HCT116 (cell line): ENCODE measurements at regions not wholly inside any gene's neighbourhood (a gene's known extent, or its start where the extent isn't known, plus 50 kb on each side); places are given as distances from the start of the nearest gene placed in this dataset.
"Not testable (repeated sequence)": the region's sequence is repeated elsewhere in the genome, so short reads cannot be mapped to it uniquely, and the experiment has no call there.

Experiments
- ATAC-seq: fragments of 200-7000 bp; cut with Tn5 transposase; 2 replicates; pipeline ENCODE4 v1.9.1; 2020; ENCODE audit warnings: mild to moderate bottlenecking, moderate library complexity
- BruUV-seq: library from RNA; stranded (reverse); fragments of 400-500 nt; replicated peaks from 2 replicates; lab custom pipeline; 2021; lab: Mats Ljungman, UMichigan
- CTCF ChIA-PET: fragments of 300-600 bp; sonication (Branson Sonifier 250); formaldehyde crosslinking; loops from one replicate; lab custom pipeline; 2021; ENCODE audit warnings: antibody characterized with exemption; lab: Charles Lee
- POLR2A ChIA-PET: fragments of 300-600, 350-600 bp; sonication (Branson Sonifier 250); formaldehyde crosslinking; loops from one replicate; lab custom pipeline; 2021; ENCODE audit warnings: antibody characterized with exemption; lab: Charles Lee
- RAD21 ChIA-PET, 2 experiments: fragments of 300-600 bp; sonication (Branson Sonifier 250); formaldehyde crosslinking; loops; one replicate each; lab custom pipeline; 2023; ENCODE audit warnings: low total read pairs in 2 of 2; ENCODE audit not compliant: uncharacterized antibody in 2 of 2, unreplicated experiment in 2 of 2, low non-redundant PET in 1 of 2; lab: Charles Lee
- DNase-seq: peaks from one replicate; pipeline ENCODE4 v3.0.0-alpha.2; 2010; ENCODE audit warnings: low read depth, low spot score
- H2AFZ ChIP-seq: fragments of 200-600 bp; shearing (Covaris generic), sonication (generic); 2 replicates; pipeline ENCODE4 v1.6.1; 2017; ENCODE audit warnings: low read depth, mixed run types, mixed read lengths, antibody characterized with exemption, low read length; ENCODE audit not compliant: poor library complexity, severe bottlenecking
- H3K27ac ChIP-seq: 2 replicates; pipeline ENCODE4 v1.5.1; 2012; ENCODE audit warnings: low read depth, low read length
- H3K27me3 ChIP-seq: fragments of 200-600 bp; sonication (generic); 2 replicates; pipeline ENCODE4 v1.6.1; 2016; ENCODE audit warnings: mixed run types, low read length, mixed read lengths; ENCODE audit not compliant: insufficient read depth
- H3K36me3 ChIP-seq, 2 experiments: fragments of 200-500 bp in 1 of 2; fragments of 200-600 bp in 1 of 2; sonication (Bioruptor generic) in 1 of 2; sonication (generic) in 1 of 2; 2 replicates each; pipeline versions ENCODE4 v1.5.1 to v1.6.1; 2014 to 2016; ENCODE audit warnings: low read length in 2 of 2, inconsistent platforms in 1 of 2, mixed read lengths in 1 of 2, mixed run types in 1 of 2; ENCODE audit not compliant: insufficient read depth in 2 of 2, control insufficient read depth in 1 of 2
- H3K4me1 ChIP-seq, 2 experiments: fragments of 200-600 bp in 1 of 2; sonication (generic) in 1 of 2; 2 replicates each; pipeline versions ENCODE4 v1.5.1 to v1.6.1; 2012 to 2017; ENCODE audit warnings: low read length in 2 of 2, inconsistent platforms in 1 of 2, mild to moderate bottlenecking in 1 of 2, mixed read lengths in 1 of 2, mixed run types in 1 of 2, moderate library complexity in 1 of 2; ENCODE audit not compliant: insufficient read depth in 2 of 2, control insufficient read depth in 1 of 2
- H3K4me2 ChIP-seq: fragments of 200-600 bp; sonication (generic); 2 replicates; pipeline ENCODE4 v1.6.1; 2017; ENCODE audit warnings: mixed run types, low read length, mixed read lengths
- H3K4me3 ChIP-seq, 2 experiments: fragments of 200-600 bp in 1 of 2; sonication (generic) in 1 of 2; replicated peaks in 1 of 2; 2 replicates each; pipeline ENCODE4 v1.5.1; 2011 to 2016; ENCODE audit warnings: low read length in 2 of 2, control low read depth in 1 of 2, low read depth in 1 of 2, mild to moderate bottlenecking in 1 of 2, mixed read lengths in 1 of 2, mixed run types in 1 of 2
- H3K79me2 ChIP-seq: fragments of 200-600 bp; sonication (generic); 2 replicates; pipeline ENCODE4 v1.6.1; 2017; ENCODE audit warnings: mild to moderate bottlenecking, mixed run types, low read length, moderate library complexity, mixed read lengths; ENCODE audit not compliant: insufficient read depth
- H3K9ac ChIP-seq: fragments of 200-600 bp; sonication (generic); 2 replicates; pipeline ENCODE4 v1.6.1; 2016; ENCODE audit warnings: low read length, mixed read lengths
- H3K9me2 ChIP-seq: fragments of 200-600 bp; sonication (generic), shearing (Covaris generic); 2 replicates; pipeline ENCODE4 v1.6.1; 2017; ENCODE audit warnings: mixed run types, mild to moderate bottlenecking, moderate library complexity; ENCODE audit not compliant: insufficient read depth
- H3K9me3 ChIP-seq, 2 experiments: fragments of 200-500 bp in 1 of 2; fragments of 200-600 bp in 1 of 2; sonication (Bioruptor generic) in 1 of 2; sonication (generic) in 1 of 2; 2 replicates each; pipeline ENCODE4 v1.6.1; 2014 to 2017; ENCODE audit warnings: low read length in 2 of 2, mixed read lengths in 2 of 2, inconsistent platforms in 1 of 2, low read depth in 1 of 2, mild to moderate bottlenecking in 1 of 2, mixed run types in 1 of 2, moderate library complexity in 1 of 2; ENCODE audit not compliant: control insufficient read depth in 1 of 2, insufficient read depth in 1 of 2
- H4K20me1 ChIP-seq: fragments of 200-600 bp; sonication (generic), shearing (Covaris generic); 2 replicates; pipeline ENCODE4 v1.6.1; 2017; ENCODE audit warnings: mixed run types, mild to moderate bottlenecking, moderate library complexity; ENCODE audit not compliant: insufficient read depth
- intact Hi-C: fragments of 100-400 bp; cut with micrococcal nuclease; formaldehyde crosslinking; loops from 2 replicates; pipeline ENCODE4 v1.10.0; 2022

DNA sequence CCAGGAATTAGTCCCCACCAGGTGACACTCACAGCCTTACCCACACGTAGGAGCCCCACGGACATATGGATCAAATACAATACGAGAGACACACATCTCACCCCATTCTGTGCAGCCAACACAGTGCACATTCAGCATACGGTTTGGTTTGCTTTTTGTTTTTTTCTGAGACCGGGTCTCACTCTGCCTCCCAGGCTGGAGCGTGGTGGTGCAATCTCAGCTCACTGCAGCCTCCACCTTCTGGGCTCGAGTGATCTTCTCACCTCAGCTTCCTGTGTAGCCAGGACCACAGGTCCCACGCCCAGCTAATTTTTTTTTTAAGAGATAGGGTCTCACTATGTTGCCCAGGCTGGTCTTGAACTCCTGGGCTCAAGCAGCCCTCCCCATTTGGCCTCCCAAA is 102.8 kb downstream of the POTEB start:
- DNase-seq, H3K27ac ChIP-seq, H3K4me3 ChIP-seq, intact Hi-C loops, POLR2A ChIA-PET, H3K9ac ChIP-seq, BruUV-seq, H3K27me3 ChIP-seq, ATAC-seq, H3K4me2 ChIP-seq, RAD21 ChIA-PET, H4K20me1 ChIP-seq, H3K4me1 ChIP-seq, H3K36me3 ChIP-seq, H3K79me2 ChIP-seq, CTCF ChIA-PET, H2AFZ ChIP-seq, H3K9me2 ChIP-seq, H3K9me3 ChIP-seq: not testable (repeated sequence)

- DNase-seq, intact Hi-C loops, BruUV-seq, H3K4me1 ChIP-seq, H3K27ac ChIP-seq, H3K79me2 ChIP-seq, H3K27me3 ChIP-seq, H3K4me3 ChIP-seq, H3K4me2 ChIP-seq, H3K36me3 ChIP-seq, POLR2A ChIA-PET, H2AFZ ChIP-seq, H3K9me2 ChIP-seq, H3K9me3 ChIP-seq, CTCF ChIA-PET, RAD21 ChIA-PET, H3K9ac ChIP-seq, H4K20me1 ChIP-seq, ATAC-seq: not testable (repeated sequence)
Measured at GRCh38 chr15:21766524-21766923, 111.0 kb downstream of the POTEB start.

DNA sequence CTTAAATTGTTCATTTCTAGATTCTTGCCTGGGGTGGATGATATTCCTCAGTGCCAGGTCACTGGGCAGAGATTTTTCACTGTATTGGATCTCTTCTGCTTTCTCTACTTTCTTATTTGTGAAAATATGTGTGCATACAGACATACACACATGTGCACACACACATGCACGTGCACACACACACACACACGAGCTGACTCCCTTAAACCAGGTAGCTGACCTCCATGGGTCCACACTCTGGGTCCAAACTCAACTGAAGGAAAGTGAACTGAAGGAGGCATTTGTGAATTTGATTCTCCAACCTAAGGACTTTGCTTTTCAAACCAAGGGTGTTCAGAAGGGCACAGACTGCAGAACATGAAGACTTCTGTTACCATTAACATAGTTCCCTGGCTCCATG is 113.8 kb downstream of the POTEB start:
- H3K27me3 ChIP-seq, CTCF ChIA-PET, POLR2A ChIA-PET, H3K9me2 ChIP-seq, ATAC-seq, H3K4me1 ChIP-seq, intact Hi-C loops, H3K27ac ChIP-seq, BruUV-seq, H3K4me3 ChIP-seq, H3K79me2 ChIP-seq, H3K9me3 ChIP-seq, DNase-seq, H3K36me3 ChIP-seq, H3K4me2 ChIP-seq, RAD21 ChIA-PET, H4K20me1 ChIP-seq, H3K9ac ChIP-seq, H2AFZ ChIP-seq: not testable (repeated sequence)

DNA sequence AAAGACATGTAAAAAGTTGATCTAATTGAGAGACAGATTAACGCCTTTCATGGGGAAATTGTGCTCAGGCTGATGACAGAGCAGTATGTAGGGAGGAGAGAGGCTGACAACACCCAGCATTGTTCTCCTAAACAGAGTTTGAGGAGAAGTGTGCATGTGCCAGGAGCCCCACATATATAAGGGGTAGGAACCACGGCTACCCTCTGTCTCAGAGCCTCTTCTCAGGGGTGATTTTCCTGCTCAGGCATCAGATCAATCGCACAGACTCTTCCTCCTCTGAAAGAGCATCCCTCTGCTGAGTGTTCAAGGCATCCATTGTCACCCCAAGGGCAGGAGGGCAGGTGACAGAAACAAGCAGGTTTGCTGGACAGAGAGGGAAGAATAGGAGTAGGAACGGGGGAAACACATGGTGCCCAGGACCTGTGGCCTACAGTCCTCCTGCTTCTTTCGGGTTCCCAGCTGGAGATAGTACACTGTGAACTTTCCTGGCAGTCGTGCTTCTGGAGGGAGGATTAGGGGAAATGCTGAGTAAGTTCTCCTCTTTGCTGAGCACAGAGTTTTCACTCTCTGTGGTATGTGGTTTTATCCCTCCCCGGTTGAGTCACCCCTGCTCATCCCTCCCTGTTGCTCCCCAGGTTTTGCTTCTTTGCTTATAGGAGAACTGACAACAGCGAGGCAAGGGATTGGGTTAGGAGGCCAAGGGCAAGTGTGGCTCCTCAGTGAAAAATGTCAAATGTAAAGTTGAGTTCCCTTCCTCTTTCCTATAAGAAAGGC is 117.1 kb downstream of the POTEB start:
- ATAC-seq, CTCF ChIA-PET, H3K4me2 ChIP-seq, H3K36me3 ChIP-seq, H3K9me3 ChIP-seq, BruUV-seq, intact Hi-C loops, H2AFZ ChIP-seq, RAD21 ChIA-PET, H3K9ac ChIP-seq, H3K9me2 ChIP-seq, H3K79me2 ChIP-seq, H3K4me3 ChIP-seq, H3K27me3 ChIP-seq, DNase-seq, H3K4me1 ChIP-seq, POLR2A ChIA-PET, H3K27ac ChIP-seq, H4K20me1 ChIP-seq: not testable (repeated sequence)
